ENCODE measurements at regions not wholly inside any gene's neighbourhood (a gene's known extent, or its start where the extent isn't known, plus 50 kb on each side); places are given as distances from the start of the nearest gene placed in this dataset.

GRCh38 chr13:103213152-103213551, 146.9 kb upstream of the SLC10A2 start:
- TF ChIP-seq, protein P1, sequence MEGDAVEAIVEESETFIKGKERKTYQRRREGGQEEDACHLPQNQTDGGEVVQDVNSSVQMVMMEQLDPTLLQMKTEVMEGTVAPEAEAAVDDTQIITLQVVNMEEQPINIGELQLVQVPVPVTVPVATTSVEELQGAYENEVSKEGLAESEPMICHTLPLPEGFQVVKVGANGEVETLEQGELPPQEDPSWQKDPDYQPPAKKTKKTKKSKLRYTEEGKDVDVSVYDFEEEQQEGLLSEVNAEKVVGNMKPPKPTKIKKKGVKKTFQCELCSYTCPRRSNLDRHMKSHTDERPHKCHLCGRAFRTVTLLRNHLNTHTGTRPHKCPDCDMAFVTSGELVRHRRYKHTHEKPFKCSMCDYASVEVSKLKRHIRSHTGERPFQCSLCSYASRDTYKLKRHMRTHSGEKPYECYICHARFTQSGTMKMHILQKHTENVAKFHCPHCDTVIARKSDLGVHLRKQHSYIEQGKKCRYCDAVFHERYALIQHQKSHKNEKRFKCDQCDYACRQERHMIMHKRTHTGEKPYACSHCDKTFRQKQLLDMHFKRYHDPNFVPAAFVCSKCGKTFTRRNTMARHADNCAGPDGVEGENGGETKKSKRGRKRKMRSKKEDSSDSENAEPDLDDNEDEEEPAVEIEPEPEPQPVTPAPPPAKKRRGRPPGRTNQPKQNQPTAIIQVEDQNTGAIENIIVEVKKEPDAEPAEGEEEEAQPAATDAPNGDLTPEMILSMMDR (conservative IDR thresholded peaks at IDR 0.05 in 1 of 2, IDR thresholded peaks at IDR 0.05 in 1 of 2; ENCODE audit: low read depth in 1 of 2, low read length in 2 of 2): no peak
- no peak for TF ChIP-seq EZH2 (IDR thresholded peaks at IDR 0.05; ENCODE audit: low read length, missing control alignments)
